HCT116 (cell line): ENCODE measurements at regions not wholly inside any gene's neighbourhood (a gene's known extent, or its start where the extent isn't known, plus 50 kb on each side); places are given as distances from the start of the nearest gene placed in this dataset.

Experiments
- CEBPB ChIP-seq: IDR thresholded peaks from 2 replicates; pipeline ENCODE4 v1.6.1; 2012; ENCODE audit warnings: low read depth
- EGR1 ChIP-seq: IDR thresholded peaks from 2 replicates; pipeline ENCODE4 v1.6.1; 2012; ENCODE audit warnings: low read depth
- EZH2 ChIP-seq: fragments of 200-600 bp; sonication (generic); IDR thresholded peaks from 2 replicates; pipeline ENCODE4 v1.6.1; 2017; ENCODE audit warnings: antibody characterized with exemption, mixed run types
- EZH2phosphoT487 ChIP-seq: fragments of 200-600 bp; IDR thresholded peaks from 2 replicates; pipeline ENCODE4 v1.6.1; 2018; ENCODE audit warnings: antibody characterized with exemption, borderline replicate concordance
- POLR2A ChIP-seq: IDR thresholded peaks from 2 replicates; pipeline ENCODE4 v1.7.0; 2011; ENCODE audit warnings: borderline replicate concordance; ENCODE audit not compliant: insufficient read depth, insufficient read length; ENCODE audit errors: extremely low read depth
- POLR2AphosphoS5 ChIP-seq: IDR thresholded peaks from 2 replicates; pipeline ENCODE4 v1.6.1; 2011; ENCODE audit warnings: mild to moderate bottlenecking, low read depth, low read length, moderate library complexity
- SIN3A ChIP-seq: IDR thresholded peaks from 2 replicates; pipeline ENCODE4 v1.6.1; 2012; ENCODE audit warnings: low read depth
- SRF ChIP-seq: IDR thresholded peaks from 2 replicates; pipeline ENCODE4 v1.6.1; 2012; ENCODE audit warnings: low read depth
- TCF7L2 ChIP-seq: IDR thresholded peaks from 2 replicates; pipeline ENCODE4 v1.7.0; 2011; ENCODE audit warnings: borderline replicate concordance, inconsistent platforms; ENCODE audit not compliant: insufficient read depth, insufficient read length; ENCODE audit errors: extremely low read depth
- TF ChIP-seq, protein P1 (sequence below), 3 experiments: fragments of 200-600 bp in 1 of 3; sonication (generic) in 1 of 3; IDR thresholded peaks in 2 of 3; conservative IDR thresholded peaks in 1 of 3; 2 replicates each; pipeline ENCODE4 v1.5.1; 2012 to 2017; ENCODE audit warnings: low read depth in 2 of 3, low read length in 2 of 3, antibody characterized with exemption in 1 of 3, borderline replicate concordance in 1 of 3, control low read depth in 1 of 3, mild to moderate bottlenecking in 1 of 3, mixed read lengths in 1 of 3, mixed run types in 1 of 3, moderate library complexity in 1 of 3; ENCODE audit not compliant: insufficient read depth in 1 of 3
- TF ChIP-seq, protein P2 (sequence below): IDR thresholded peaks from 2 replicates; pipeline ENCODE4 v1.6.1; 2011; ENCODE audit warnings: mild to moderate bottlenecking, low read length, moderate library complexity; ENCODE audit not compliant: insufficient replicate concordance; ENCODE audit errors: extremely low read depth

- TF ChIP-seq EZH2, result no peak
- TF ChIP-seq, protein P1, sequence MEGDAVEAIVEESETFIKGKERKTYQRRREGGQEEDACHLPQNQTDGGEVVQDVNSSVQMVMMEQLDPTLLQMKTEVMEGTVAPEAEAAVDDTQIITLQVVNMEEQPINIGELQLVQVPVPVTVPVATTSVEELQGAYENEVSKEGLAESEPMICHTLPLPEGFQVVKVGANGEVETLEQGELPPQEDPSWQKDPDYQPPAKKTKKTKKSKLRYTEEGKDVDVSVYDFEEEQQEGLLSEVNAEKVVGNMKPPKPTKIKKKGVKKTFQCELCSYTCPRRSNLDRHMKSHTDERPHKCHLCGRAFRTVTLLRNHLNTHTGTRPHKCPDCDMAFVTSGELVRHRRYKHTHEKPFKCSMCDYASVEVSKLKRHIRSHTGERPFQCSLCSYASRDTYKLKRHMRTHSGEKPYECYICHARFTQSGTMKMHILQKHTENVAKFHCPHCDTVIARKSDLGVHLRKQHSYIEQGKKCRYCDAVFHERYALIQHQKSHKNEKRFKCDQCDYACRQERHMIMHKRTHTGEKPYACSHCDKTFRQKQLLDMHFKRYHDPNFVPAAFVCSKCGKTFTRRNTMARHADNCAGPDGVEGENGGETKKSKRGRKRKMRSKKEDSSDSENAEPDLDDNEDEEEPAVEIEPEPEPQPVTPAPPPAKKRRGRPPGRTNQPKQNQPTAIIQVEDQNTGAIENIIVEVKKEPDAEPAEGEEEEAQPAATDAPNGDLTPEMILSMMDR (IDR thresholded peaks at IDR 0.05 in 2 of 3, conservative IDR thresholded peaks at IDR 0.05 in 1 of 3; ENCODE audit: borderline replicate concordance in 1 of 3, insufficient read depth in 1 of 3, low read depth in 2 of 3, low read length in 2 of 3), result no peak
- TF ChIP-seq SRF, result no peak
- TF ChIP-seq EZH2phosphoT487, result no peak
- no peak for TF ChIP-seq POLR2A
- TF ChIP-seq, protein P2, sequence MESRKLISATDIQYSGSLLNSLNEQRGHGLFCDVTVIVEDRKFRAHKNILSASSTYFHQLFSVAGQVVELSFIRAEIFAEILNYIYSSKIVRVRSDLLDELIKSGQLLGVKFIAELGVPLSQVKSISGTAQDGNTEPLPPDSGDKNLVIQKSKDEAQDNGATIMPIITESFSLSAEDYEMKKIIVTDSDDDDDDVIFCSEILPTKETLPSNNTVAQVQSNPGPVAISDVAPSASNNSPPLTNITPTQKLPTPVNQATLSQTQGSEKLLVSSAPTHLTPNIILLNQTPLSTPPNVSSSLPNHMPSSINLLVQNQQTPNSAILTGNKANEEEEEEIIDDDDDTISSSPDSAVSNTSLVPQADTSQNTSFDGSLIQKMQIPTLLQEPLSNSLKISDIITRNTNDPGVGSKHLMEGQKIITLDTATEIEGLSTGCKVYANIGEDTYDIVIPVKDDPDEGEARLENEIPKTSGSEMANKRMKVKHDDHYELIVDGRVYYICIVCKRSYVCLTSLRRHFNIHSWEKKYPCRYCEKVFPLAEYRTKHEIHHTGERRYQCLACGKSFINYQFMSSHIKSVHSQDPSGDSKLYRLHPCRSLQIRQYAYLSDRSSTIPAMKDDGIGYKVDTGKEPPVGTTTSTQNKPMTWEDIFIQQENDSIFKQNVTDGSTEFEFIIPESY, result no peak
- TF ChIP-seq POLR2AphosphoS5, result no peak
- TF ChIP-seq CEBPB, result no peak
- no peak for TF ChIP-seq TCF7L2
- TF ChIP-seq EGR1, result no peak
- no peak for TF ChIP-seq SIN3A
Observed at GRCh38 chr2:62631160-62632085, 74.1 kb upstream of the EHBP1 start.
